ENCODE measurements at regions not wholly inside any gene's neighbourhood (a gene's known extent, or its start where the extent isn't known, plus 50 kb on each side); places are given as distances from the start of the nearest gene placed in this dataset.

- DNase-seq: no peak
These were observed 187.6 kb upstream of the CXXC4 start for GRCh38 chr4:104682311-104682710.

- no peak for DNase-seq
These were observed 199.0 kb upstream of the CXXC4 start for GRCh38 chr4:104693601-104694201.

GRCh38 chr4:104716584-104716983 lies 221.9 kb upstream of the CXXC4 start:
- DNase-seq: no peak

- no peak for DNase-seq
These were observed 225.0 kb upstream of the CXXC4 start for GRCh38 chr4:104719539-104720230.

- DNase-seq: no peak
These were observed 227.8 kb upstream of the CXXC4 start for GRCh38 chr4:104722467-104722866.

GRCh38 chr4:104726002-104726401 lies 231.3 kb upstream of the CXXC4 start:
- DNase-seq: no peak

- DNase-seq: no peak
These were observed 232.9 kb upstream of the CXXC4 start for GRCh38 chr4:104727643-104728042.

GRCh38 chr4:104728380-104729122 lies 233.9 kb upstream of the CXXC4 start:
- no peak for DNase-seq

GRCh38 chr4:104732766-104733165 lies 238.1 kb upstream of the CXXC4 start:
- no peak for DNase-seq

- DNase-seq: no peak
These were observed 240.5 kb upstream of the CXXC4 start for GRCh38 chr4:104735174-104735573.

GRCh38 chr4:104740161-104740560 lies 245.5 kb upstream of the CXXC4 start:
- no peak for DNase-seq

- DNase-seq: no peak
These were observed 248.5 kb upstream of the CXXC4 start for GRCh38 chr4:104743215-104743653.

- DNase-seq: no peak
These were observed 252.9 kb upstream of the CXXC4 start for GRCh38 chr4:104747635-104748034.

- DNase-seq: no peak
These were observed 254.4 kb upstream of the CXXC4 start for GRCh38 chr4:104749062-104749461.

- DNase-seq: no peak
These were observed 255.3 kb upstream of the CXXC4 start for GRCh38 chr4:104750008-104750407.

- DNase-seq: no peak
These were observed 256.8 kb upstream of the CXXC4 start for GRCh38 chr4:104751468-104751867.

GRCh38 chr4:104752337-104752736 lies 257.6 kb upstream of the CXXC4 start:
- DNase-seq: no peak

- no peak for DNase-seq
These were observed 262.1 kb upstream of the CXXC4 start for GRCh38 chr4:104756837-104757236.

GRCh38 chr4:104758574-104758973 lies 263.9 kb upstream of the CXXC4 start:
- DNase-seq: no peak

- no peak for DNase-seq
These were observed 269.0 kb upstream of the CXXC4 start for GRCh38 chr4:104763554-104764222.

GRCh38 chr4:104766676-104767075 lies 272.0 kb upstream of the CXXC4 start:
- DNase-seq: no peak

GRCh38 chr4:104772849-104773248 lies 278.2 kb upstream of the CXXC4 start:
- DNase-seq: no peak

GRCh38 chr4:104795264-104795939 lies 300.7 kb upstream of the CXXC4 start:
- no peak for DNase-seq

Data from NCI-H510A (cell line).